ENCODE measurements at regions not wholly inside any gene's neighbourhood (a gene's known extent, or its start where the extent isn't known, plus 50 kb on each side); places are given as distances from the start of the nearest gene placed in this dataset.

- DNase-seq (ENCODE audit: low read depth, low spot score): no peak
- no peak overlapping the region for H3K4me2 ChIP-seq (ENCODE audit: control insufficient read depth, insufficient read depth)
- no peak overlapping the region for H3K9ac ChIP-seq (ENCODE audit: control insufficient read depth, insufficient read depth, low read length)
- H4K20me1 ChIP-seq (ENCODE audit: control insufficient read depth, insufficient read depth): no peaks in the 10 kb centered on the region; the same call in 1 of the 2 replicates
- WGBS (ENCODE audit: insufficient coverage, insufficient replicate concordance, low lambda C conversion rate, missing lambda C conversion rate): 40% methylated on average over 4 of the region's 4 CpGs
- POLR2A ChIA-PET: no interaction called here
- CTCF ChIA-PET: no interaction called here
- H3K36me3 ChIP-seq (ENCODE audit: control insufficient read depth in 2 of 2, insufficient read depth in 2 of 2, low read length in 1 of 2): no peaks in the 10 kb centered on the region
- in situ Hi-C loops (cut with MboI) (no loop called here), intact Hi-C loops (cut with micrococcal nuclease; ENCODE audit: unreplicated experiment) (no loop called here)
- no peak for ATAC-seq
- BruUV-seq (replicated peaks): no TSS peak
- SMC1A ChIA-PET (ENCODE audit: uncharacterized antibody, unreplicated experiment): no interaction called here
- no peak for FAIRE-seq
- H3K9me3 ChIP-seq (replicated peaks; ENCODE audit: control insufficient read depth, insufficient read depth, low read length): no peaks in the 10 kb centered on the region
- H3K79me2 ChIP-seq (ENCODE audit: control insufficient read depth, insufficient read depth, low read length): no peaks in the 10 kb centered on the region
- H3K4me3 ChIP-seq: no peak overlapping the region
- RAD21 ChIA-PET (ENCODE audit: unreplicated experiment): no interaction called here
- H3K27ac ChIP-seq (ENCODE audit: control insufficient read depth, insufficient read depth): no peak overlapping the region
- no peaks in the 10 kb centered on the region for H3K27me3 ChIP-seq (replicated peaks in 1 of 2; ENCODE audit: control insufficient read depth in 2 of 2, insufficient read depth in 2 of 2, low read length in 1 of 2)
- no peaks in the 10 kb centered on the region for H3K4me1 ChIP-seq (ENCODE audit: control insufficient read depth, insufficient read depth, low read length)
- no peak for TF ChIP-seq TAF1 (IDR thresholded peaks at IDR 0.05; ENCODE audit: borderline replicate concordance, low read depth, low read length)
- no peak for TF ChIP-seq IKZF1 (conservative IDR thresholded peaks at IDR 0.05)
- no peak for TF ChIP-seq RAD21 (IDR thresholded peaks at IDR 0.05; ENCODE audit: insufficient read depth, low read depth, low read length)
- TF ChIP-seq ZNF274 (IDR thresholded peaks at IDR 0.05; ENCODE audit: insufficient read depth, insufficient read length): no peak
- TF ChIP-seq ASH2L (IDR thresholded peaks at IDR 0.05; ENCODE audit: borderline replicate concordance, low read depth): no peak
- TF ChIP-seq PAX8 (IDR thresholded peaks at IDR 0.05): no peak
- no peak for TF ChIP-seq STAT1 (conservative IDR thresholded peaks at IDR 0.05)
- TF ChIP-seq BRCA1 (IDR thresholded peaks at IDR 0.05; ENCODE audit: low read depth, low read length): no peak
- TF ChIP-seq HSF1 (IDR thresholded peaks at IDR 0.05; ENCODE audit: low read depth, low read length): no peak
- no peak for TF ChIP-seq SMARCA5 (IDR thresholded peaks at IDR 0.05)
- no peak for TF ChIP-seq CHD2 (IDR thresholded peaks at IDR 0.05; ENCODE audit: borderline replicate concordance, low read depth, low read length)
- no peak for TF ChIP-seq SRF (IDR thresholded peaks at IDR 0.05; ENCODE audit: low read depth in 2 of 2, low read length in 2 of 2)
- TF ChIP-seq RELB (IDR thresholded peaks at IDR 0.05; ENCODE audit: low read depth): no peak
- no peak for TF ChIP-seq CREB1 (IDR thresholded peaks at IDR 0.05; ENCODE audit: low read depth)
- TF ChIP-seq CUX1 (IDR thresholded peaks at IDR 0.05; ENCODE audit: insufficient replicate concordance, low read depth, low read length): no peak
- no peak overlapping the region for H2AFZ ChIP-seq (ENCODE audit: control insufficient read depth, low read depth, low read length)
Measured at GRCh38 chr13:60798503-60798902, 401.5 kb downstream of the TDRD3 start.

All from GM12878 (cell line).